NCI-H524 treated with DMSO at 0.1 percent for 48 hours (cell line): ENCODE measurements at regions not wholly inside any gene's neighbourhood (a gene's known extent, or its start where the extent isn't known, plus 50 kb on each side); places are given as distances from the start of the nearest gene placed in this dataset.

Experiments used
- DNase-seq: peaks from one replicate; lab custom pipeline; 2025; lab: John Stamatoyannopoulos, UW

GRCh38 chr1:34270181-34270580 is 93.5 kb downstream of the C1orf94 start:
- no peak for DNase-seq

GRCh38 chr1:34272152-34272551 is 95.4 kb downstream of the C1orf94 start:
- no peak for DNase-seq

GRCh38 chr1:34275150-34275549 is 98.4 kb downstream of the C1orf94 start:
- DNase-seq = no peak

- DNase-seq = no peak
Observed at GRCh38 chr1:34276606-34277005, 99.9 kb downstream of the C1orf94 start.

GRCh38 chr1:34277150-34277549 is 100.4 kb downstream of the C1orf94 start:
- no peak for DNase-seq

- DNase-seq = no peak
Observed at GRCh38 chr1:34278211-34278610, 101.5 kb downstream of the C1orf94 start.

- DNase-seq = no peak
Observed at GRCh38 chr1:34279971-34280370, 103.3 kb downstream of the C1orf94 start.

GRCh38 chr1:34280509-34280908 is 103.8 kb downstream of the C1orf94 start:
- DNase-seq = no peak

- no peak for DNase-seq
Observed at GRCh38 chr1:34283142-34283541, 106.4 kb downstream of the C1orf94 start.

GRCh38 chr1:34286511-34286910 is 109.8 kb downstream of the C1orf94 start:
- DNase-seq = no peak

GRCh38 chr1:34290831-34291230 is 114.1 kb downstream of the C1orf94 start:
- DNase-seq = no peak

GRCh38 chr1:34292472-34292871 is 115.8 kb downstream of the C1orf94 start:
- DNase-seq = no peak

GRCh38 chr1:34296059-34296458 is 119.4 kb downstream of the C1orf94 start:
- no peak for DNase-seq

- no peak for DNase-seq
Observed at GRCh38 chr1:34302798-34303197, 126.1 kb downstream of the C1orf94 start.

GRCh38 chr1:34303218-34303617 is 126.5 kb downstream of the C1orf94 start:
- no peak for DNase-seq

GRCh38 chr1:34306568-34306967 is 129.9 kb downstream of the C1orf94 start:
- no peak for DNase-seq

- no peak for DNase-seq
Observed at GRCh38 chr1:34312359-34312758, 135.7 kb downstream of the C1orf94 start.

- no peak for DNase-seq
Observed at GRCh38 chr1:34315974-34316373, 139.3 kb downstream of the C1orf94 start.

GRCh38 chr1:34316773-34317172 is 140.1 kb downstream of the C1orf94 start:
- no peak for DNase-seq

GRCh38 chr1:34319218-34319617 is 142.5 kb downstream of the C1orf94 start:
- DNase-seq = no peak

- DNase-seq = no peak
Observed at GRCh38 chr1:34320053-34320669, 143.5 kb downstream of the C1orf94 start.

GRCh38 chr1:34322969-34323368 is 146.3 kb downstream of the C1orf94 start:
- no peak for DNase-seq

- no peak for DNase-seq
Observed at GRCh38 chr1:34324879-34325440, 148.3 kb downstream of the C1orf94 start.

- no peak for DNase-seq
Observed at GRCh38 chr1:34328281-34328799, 151.6 kb downstream of the C1orf94 start.
